ENCODE measurements at regions not wholly inside any gene's neighbourhood (a gene's known extent, or its start where the extent isn't known, plus 50 kb on each side); places are given as distances from the start of the nearest gene placed in this dataset.

- no peak for TF ChIP-seq RAD21 (IDR thresholded peaks at IDR 0.05)
- no peak for TF ChIP-seq CTCF (IDR thresholded peaks at IDR 0.05; ENCODE audit: low read depth, low read length, missing input control)
- TF ChIP-seq SP1 (IDR thresholded peaks at IDR 0.05) = no peak
- no peak for TF ChIP-seq GABPA (IDR thresholded peaks at IDR 0.05 in 1 of 2, conservative IDR thresholded peaks at IDR 0.05 in 1 of 2)
- no peak for TF ChIP-seq RXRA (IDR thresholded peaks at IDR 0.05)
- TF ChIP-seq TAF1 (conservative IDR thresholded peaks at IDR 0.05) = no peak
- TF ChIP-seq REST (IDR thresholded peaks at IDR 0.05) = no peak
- TF ChIP-seq MAX (IDR thresholded peaks at IDR 0.05) = no peak
- no peak for TF ChIP-seq JUND (IDR thresholded peaks at IDR 0.05)
- no peak for TF ChIP-seq YY1 (IDR thresholded peaks at IDR 0.05)
Observed at GRCh38 chr17:13919818-13920217, 149.5 kb upstream of the COX10 start.
